DMS 273 (cell line): ENCODE measurements at regions not wholly inside any gene's neighbourhood (a gene's known extent, or its start where the extent isn't known, plus 50 kb on each side); places are given as distances from the start of the nearest gene placed in this dataset.

ENCODE experiments used
- DNase-seq: peaks from one replicate; lab custom pipeline; 2025; ENCODE audit not compliant: unreplicated experiment; lab: John Stamatoyannopoulos, UW

DNA sequence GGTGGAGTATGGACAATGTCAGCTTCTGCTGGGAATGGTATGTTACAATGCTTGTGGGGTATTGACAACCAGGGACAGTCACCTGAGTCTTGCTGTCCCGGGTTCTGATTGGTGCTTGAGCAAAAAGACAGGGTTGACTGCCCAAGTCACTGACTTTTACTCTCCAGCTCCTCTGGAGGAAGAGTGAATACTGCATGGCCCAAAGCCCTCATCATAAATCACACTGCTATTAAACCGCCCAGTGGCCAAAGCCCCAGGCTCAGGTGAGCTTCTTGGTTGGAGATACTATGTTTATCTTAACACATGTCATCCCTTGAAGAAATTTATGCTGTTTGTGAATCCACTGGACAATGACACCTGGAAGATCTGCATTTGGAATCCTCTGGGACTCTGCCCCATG lies 90.0 kb upstream of the IGFBP3 start:
- no peak for DNase-seq

DNA sequence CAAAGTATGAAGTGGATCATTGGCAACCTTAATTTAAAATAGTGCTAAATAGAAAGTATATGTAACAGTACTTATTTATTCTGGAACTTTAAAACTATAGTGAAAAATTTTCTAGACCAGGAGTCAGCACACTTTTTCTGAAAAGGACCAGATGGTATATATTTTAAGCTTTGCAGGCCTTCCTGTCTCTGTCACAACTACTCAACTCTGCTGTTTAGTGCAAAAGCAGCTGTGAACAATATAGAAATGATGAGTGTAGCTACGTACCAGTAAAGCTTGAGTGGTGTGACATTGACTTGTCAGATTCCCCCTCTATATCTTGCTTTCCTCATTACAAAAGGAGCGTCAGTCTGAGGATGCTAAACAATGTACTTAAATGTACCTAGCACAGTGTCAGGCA lies 88.1 kb upstream of the IGFBP3 start:
- DNase-seq = no peak

DNA sequence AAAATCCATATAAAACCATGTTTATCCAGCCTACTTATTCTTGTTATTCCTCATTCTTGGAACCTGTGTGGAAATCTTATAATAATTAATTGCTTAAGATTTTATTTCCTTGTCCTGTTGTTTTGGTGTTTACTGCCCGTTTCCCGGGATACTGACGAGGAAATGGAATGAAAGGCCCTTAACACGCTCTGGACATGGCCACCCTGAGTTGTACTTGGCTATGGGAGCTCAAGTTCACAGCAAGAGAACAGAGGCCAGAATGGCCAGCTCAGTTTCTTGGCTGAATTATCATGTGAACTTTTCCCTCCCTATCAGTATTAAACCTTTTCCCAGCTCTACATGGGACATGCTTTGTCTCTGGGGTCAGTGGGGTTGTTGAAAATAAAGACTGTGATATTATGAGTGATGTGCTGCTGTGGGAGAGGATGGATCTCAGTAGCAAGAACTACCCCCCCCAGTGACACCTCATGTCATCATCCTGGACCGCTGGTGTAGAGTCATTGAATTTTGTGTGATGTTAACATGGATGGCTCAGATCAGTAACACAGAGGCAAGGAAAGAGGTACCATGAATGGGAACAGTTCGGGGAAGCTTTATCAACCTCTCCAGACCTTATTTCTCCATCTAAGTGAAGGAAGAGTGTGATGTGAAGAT lies 87.0 kb upstream of the IGFBP3 start:
- DNase-seq = no peak

DNA sequence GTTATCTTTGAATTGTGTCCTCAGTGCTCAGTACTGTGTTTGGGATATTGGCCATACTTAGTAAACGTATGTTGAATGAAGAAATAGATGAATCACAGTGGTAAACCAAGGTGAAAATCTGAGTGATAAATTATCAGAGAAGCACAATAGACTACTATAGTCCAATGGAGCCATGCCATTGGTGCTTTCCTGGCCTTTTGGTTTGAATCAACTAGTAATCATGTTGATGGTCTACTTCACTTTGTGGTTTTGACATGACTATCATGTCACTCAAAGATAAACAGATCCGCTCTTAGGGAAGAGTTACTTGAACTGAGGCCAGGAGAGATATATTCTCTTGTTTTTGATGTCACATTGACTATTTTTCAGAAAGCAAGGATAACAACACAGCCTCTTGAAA lies 86.1 kb upstream of the IGFBP3 start:
- no peak for DNase-seq

DNA sequence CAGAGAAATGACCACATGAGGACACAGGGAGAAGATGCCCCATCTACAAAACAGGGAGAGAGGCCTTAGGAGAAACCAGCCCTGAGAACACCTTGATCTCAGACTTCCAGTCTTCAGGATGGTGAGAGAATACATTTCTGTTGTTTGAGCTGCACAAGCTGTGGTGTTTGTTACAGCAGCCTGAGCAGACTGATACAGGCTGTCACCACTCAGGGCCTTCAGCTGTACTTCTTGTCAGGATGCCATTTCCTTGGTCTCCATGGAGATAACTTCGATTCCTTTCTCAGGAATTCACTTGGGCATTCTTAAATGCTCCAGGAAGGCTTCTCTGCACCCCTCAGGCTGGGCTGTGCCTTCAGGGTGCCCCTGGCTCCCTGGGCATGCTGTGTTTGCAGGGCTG lies 85.7 kb upstream of the IGFBP3 start:
- DNase-seq = no peak

DNA sequence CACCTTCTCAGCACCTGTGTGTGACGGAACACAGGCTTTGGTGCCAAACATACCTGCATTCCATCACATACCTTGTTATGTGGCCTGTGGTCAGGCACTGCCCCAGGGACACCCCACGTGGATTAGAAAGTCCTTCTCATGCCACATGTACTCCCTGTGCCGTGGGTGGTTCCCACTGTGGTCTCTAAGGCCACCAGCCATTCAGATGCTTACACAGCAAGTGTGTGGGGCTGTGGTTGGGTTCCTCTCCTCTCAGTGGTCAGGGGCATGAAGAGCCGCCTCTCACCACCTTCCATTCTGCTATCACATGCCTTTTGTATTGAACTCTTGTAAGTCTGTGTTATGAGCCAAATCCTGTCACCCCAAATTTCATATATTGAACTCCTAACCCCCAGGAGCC lies 85.1 kb upstream of the IGFBP3 start:
- DNase-seq = no peak

DNA sequence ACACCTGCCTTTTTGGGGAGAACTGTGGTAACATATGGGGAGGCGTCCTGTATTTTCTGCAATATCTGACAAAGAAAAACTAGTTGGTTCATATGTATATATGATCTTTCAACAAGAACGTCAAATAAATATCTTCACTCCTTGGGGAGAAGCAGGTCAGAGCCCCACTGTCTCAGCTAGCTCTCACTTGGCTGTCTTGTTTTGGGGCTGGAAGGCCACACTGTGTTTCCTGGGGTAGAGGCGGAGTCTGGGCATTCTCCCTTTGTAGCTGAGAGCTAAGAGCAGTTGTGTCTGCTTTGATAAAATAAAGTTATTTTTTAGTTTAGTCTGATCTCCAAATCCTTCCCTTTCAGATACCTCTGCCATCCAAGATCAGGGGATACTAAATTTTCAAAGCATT lies 83.9 kb upstream of the IGFBP3 start:
- DNase-seq = no peak

DNA sequence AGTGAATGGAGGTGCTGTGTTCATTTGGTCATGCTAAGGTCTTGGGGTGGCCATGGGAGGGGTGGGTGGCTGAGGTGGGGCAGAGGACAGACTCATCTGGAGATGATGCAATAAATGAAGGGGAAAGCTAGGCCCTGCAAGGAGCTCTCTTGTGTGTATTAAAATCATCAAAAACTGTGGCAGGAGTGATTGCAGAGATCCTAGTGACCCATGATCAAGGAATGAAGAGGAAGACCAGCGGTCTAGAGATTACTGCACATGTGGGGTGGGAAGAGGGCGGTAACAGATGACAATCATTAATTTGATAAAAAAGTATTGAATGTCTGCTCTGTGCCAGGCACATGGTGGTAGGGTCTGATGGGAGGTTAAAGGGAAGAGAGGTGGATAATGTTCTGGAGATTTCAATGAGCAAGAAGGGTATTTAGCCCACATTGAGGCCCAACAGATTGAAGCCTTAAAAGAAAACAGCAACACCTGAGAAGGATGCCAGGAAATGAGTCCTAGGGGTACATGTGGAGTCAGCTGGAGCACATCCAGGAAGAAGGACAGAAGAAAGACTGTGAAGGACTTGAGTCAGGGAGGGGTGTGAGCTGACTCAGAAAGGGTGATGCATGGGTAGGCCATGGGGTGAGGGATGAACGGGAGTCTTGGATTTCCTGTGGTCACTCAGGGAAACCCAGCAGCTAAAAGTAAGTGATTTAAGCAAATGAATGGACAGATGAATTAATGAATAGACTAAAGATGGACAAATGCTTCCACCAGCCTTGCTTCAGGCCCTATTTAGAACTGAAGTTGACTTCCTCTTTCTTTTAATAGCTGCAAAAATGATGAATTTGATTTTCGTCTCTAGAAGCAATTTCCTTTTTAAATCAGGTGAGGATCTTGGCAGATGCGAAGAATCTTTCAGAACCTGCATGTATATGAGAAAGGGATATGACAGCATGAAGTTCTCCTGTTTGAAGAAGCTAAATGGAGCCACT lies 83.1 kb upstream of the IGFBP3 start:
- DNase-seq = no peak

DNA sequence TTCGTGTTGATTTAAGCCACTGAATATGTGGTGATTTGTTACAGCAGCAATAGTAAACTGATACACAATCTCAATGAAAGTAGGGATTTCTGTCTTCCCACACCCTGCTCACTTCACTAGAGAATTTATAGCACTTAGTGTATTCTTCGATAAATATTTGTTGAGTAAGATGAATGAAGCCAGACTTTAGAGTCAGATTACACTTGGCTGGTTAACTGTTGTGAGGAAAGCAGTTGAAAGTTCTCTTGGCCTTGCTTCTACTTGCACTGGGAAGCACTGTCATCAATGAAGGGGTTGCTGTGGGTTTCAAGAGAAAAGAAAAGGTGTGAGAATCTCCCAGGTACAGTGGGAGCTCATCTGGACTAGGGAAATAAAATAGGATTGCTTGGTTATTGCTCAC lies 82.1 kb upstream of the IGFBP3 start:
- DNase-seq = no peak

DNA sequence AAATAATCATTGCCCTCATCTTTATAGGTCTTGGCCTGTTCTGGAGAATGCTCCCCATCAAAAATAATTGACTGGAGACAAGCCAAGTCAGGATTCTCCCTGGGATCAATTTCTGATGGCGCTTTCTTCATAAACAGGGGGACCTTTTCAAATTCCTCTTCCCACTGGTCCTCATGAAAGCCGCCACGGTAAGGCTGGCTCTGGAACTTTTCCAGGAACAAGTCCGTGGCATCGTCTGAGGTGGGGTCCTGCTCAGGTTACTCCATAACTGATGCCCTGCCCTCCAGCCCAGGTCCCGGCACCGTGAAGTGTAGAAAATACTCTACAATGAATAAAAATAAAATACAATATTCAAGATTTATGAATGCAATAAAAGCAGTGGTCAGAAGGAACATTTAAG lies 79.4 kb upstream of the IGFBP3 start:
- no peak for DNase-seq

DNA sequence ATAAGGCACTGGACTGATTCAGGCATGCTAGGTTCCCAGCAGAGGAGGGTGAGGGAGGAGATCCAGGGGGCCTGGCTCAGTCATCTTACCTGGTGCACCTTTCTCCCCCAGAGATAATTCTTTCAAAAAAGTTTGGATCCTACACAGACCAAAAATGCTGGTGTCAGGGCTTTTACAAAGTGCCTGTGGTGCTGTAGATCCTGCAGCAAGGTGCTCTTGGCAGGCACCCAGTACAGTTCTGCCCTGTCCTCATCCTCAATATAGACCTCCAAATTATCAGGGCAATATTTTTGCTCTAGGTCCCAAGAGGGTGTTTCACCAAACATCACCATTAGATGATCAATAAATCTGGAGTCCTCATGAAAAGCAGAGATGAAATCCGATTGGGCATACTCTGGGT lies 78.5 kb upstream of the IGFBP3 start:
- no peak for DNase-seq

DNA sequence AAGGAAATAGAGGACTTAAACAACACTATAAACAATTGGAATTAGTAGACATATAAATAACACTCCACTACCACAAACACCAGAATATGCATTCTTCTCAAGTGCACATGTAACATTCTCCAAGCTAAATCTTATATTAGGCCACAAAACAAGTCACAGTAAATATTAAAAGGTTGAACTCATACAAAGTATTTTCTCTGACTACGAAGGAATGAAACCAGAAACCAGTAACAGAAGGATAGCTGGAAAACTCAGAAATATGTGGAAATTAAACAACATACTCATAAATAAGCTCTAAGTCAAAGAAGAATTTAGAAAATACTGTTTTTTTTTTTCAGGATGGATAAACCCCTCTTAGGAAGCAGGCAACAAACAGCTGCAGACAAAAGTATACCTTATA lies 77.4 kb upstream of the IGFBP3 start:
- DNase-seq = no peak

DNA sequence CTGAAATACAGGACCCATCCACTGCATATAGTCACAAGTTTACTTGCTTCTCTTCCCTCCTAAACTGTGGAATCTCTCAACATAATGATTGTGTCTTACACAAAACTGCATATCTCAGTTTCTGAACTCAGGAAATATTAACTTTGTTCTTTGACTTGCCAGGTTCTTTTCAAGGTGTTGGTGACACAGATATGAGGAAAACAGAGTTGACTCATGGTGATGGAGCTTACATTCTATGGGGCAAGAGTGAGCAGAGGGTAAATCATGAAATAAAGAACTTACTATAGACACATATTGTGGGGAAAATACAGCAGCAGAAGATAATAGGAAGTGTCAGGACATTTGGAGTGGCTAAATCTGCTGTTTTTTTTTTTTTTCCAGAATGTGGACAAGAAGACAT lies 72.5 kb upstream of the IGFBP3 start:
- DNase-seq = no peak

DNA sequence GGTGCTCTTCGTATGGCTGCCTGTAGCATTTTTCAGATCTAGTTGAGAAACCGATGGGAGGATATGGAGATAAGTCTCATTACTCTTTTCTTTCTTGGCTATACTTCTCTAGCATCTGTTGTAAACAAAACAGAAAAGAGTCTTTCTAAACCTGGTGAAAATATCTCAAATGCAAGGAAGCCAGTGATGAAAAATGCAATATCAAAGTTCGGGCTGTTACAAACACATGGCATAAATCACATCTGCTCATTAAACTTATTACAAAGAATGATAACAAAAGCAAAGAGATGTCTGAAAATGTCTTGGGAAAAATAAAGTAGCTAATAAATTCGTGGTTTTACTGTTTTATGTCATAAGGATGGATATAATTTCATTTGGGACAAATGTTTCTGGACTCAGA lies 71.8 kb upstream of the IGFBP3 start:
- DNase-seq = no peak

DNA sequence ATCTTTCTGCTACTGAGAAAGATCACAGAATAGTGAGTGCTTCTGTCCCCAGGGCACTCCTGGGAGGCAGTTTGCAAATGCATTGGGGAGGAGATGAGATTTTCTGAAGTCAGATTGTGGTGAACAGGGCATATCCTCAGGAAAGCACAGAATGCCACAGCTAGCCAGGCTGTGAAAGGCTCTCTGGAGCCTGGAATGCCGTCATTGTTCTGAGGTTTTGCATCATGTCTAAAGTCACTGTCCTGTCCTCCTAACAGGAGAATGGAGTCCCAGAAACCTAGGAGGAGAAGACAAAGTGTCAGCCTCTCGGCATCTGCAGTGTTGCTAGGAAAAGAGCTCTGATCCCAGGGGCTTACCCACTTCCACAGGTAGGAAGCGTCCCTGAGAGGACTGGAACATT lies 69.2 kb upstream of the IGFBP3 start:
- DNase-seq = no peak

DNA sequence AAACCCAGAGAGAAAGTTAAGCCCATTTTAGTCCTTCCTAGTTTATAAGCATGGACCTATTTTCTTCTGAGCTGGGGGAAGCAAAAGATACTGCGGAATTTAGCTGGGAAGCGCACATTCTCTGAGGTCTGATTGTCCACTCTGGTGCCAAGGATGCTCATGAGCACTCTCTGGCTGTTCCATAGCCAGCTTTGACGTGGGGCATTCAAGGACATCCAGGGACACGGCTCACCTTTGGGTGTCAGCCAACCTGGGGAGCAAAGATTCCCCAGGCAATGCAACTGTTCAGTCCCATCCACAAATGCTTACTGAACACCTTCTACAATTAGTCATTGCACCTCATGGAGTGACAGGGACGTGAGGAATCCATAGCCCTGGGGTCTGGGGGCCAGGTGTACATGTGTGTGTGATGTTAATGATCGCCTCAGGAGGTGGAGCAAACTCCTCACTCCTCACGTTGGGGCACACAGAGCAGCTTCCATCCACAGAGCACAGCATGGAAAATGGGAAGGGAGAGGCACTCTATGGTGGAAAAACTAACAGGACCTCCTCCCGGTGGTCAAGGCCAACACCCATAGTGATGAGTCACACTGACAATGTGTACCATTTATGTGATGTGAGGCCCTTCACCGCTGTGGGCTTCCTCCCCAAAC lies 67.5 kb upstream of the IGFBP3 start:
- no peak for DNase-seq

DNA sequence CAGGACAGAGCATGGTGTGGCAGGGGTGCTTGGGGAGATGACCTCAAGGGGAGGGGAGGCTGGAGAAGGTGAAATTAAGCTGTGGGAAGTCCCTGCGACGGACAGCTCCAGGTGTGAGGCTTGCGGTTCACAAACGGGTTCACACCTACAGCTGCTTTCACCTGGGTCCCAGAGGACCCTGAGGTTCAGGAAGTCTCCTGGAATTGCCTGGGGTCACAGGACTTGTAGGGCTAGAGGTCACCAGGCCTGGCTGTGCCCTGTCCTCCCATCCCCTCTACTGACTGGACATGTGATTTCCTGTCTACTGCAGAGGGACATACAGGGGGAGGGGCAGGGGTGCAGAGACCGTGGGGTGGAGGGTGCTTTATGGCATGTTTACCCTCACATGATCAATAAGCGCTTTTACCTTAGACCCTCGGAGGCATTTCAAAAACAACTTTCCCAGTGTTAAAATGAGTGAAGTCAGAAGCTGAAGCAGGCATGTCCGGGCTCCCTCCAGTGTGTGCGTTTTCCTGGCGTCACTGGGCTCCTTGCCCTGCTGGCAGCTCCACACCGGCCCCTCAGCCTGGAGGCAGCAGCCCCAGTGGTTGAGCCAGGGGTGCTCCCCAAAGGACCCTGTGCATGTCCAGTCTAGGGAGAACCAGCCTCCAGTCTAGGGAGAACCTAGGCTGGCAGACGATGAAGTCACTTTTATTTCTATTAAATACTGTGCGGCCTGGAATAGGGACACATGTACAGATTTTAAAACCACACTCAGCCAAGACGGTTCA lies 66.6 kb upstream of the IGFBP3 start:
- no peak for DNase-seq

DNA sequence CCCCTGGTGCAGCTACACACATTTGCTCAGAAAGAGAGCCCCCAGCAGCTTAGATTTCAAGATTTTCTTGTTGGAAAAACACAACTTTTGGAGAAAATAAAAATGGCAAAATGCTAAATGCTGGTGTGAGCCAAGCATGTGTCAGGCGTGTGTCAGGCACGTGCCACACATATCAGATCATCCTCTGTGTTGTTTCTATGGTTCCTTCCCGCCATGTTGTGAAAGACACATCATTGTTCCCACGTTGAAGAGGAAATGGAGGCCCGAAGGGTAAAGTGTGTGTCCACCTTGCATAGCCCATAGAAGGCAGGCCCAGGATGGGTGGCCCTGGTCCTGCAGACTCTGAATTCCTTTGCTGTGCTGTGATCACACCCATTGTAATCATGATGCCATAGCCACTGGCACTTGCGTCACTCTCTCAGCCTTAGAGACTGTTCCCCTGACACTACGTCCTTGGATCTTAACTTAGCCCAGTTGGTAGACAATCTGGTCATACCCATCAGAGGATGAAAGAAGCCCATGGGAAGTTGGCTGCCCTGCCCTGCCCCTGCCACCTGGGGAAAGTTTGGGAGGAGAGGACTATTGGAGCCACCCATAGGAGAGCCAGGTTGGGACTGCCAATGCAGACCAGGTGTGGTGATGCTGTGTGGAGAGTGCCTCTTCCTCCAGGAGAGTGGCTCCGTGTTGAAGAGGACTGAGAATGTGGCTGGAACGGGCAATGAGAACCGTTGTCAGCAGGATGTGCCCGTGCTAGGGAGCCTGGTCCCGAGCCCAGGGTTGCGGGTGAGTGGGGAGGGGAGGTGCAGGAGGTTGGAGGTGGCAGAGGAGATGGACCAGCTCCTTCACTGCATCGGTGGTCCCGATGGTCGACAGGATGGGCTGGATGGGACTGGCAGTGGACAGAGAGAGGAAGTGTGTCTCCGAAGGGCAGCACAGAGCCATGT lies 65.6 kb upstream of the IGFBP3 start:
- no peak for DNase-seq

DNA sequence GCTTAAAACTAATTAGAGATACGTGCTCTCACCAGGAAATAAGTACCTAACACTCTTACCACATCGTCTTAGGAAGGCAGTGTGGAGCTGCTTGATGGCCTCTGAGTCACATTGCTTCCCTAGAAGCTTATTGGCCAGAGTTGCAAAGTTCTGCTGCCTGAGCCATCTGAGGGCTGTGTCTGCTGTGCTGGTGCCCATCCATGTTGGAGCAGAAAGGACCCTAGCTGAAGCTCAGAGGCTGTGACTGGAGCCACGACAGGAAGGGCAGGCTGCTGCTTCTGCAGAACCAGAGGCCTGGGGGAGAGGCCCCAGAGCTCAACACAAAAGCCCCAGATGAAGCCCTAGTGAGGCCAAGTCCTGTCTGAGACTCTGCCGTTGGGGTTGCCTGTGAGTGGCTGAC lies 64.8 kb upstream of the IGFBP3 start:
- no peak for DNase-seq
